EL (cell line): ENCODE measurements at regions not wholly inside any gene's neighbourhood (a gene's known extent, or its start where the extent isn't known, plus 50 kb on each side); places are given as distances from the start of the nearest gene placed in this dataset.
A peak's percentile ranks its signal among the peaks of the same experiment; 100 is the strongest.

Experiments used
- DNase-seq: peaks from one replicate; pipeline ENCODE4 v3.0.0-alpha.2; 2016

- DNase-seq, result no peak
These were observed 500.8 kb upstream of the ANKRD30A start for GRCh38 chr10:36624551-36625100.

- DNase-seq, result no peak
These were observed 504.1 kb upstream of the ANKRD30A start for GRCh38 chr10:36621346-36621745.

- no peak for DNase-seq
These were observed 513.0 kb upstream of the ANKRD30A start for GRCh38 chr10:36612436-36612835.

GRCh38 chr10:36608866-36609265 lies 516.5 kb upstream of the ANKRD30A start:
- no peak for DNase-seq

- peak; percentile 53 for DNase-seq
These were observed 517.1 kb upstream of the ANKRD30A start for GRCh38 chr10:36608251-36608650.

- no peak for DNase-seq
These were observed 519.1 kb upstream of the ANKRD30A start for GRCh38 chr10:36606234-36606839.

- DNase-seq, result no peak
These were observed 521.1 kb upstream of the ANKRD30A start for GRCh38 chr10:36604316-36604715.

GRCh38 chr10:36603688-36604087 lies 521.7 kb upstream of the ANKRD30A start:
- DNase-seq, result no peak

GRCh38 chr10:36602374-36602773 lies 523.0 kb upstream of the ANKRD30A start:
- DNase-seq, result peak; percentile 25

- DNase-seq, result no peak
These were observed 527.6 kb upstream of the ANKRD30A start for GRCh38 chr10:36597756-36598320.

- DNase-seq, result no peak
These were observed 532.4 kb upstream of the ANKRD30A start for GRCh38 chr10:36592964-36593363.

- no peak for DNase-seq
These were observed 534.0 kb upstream of the ANKRD30A start for GRCh38 chr10:36591436-36591835.

- DNase-seq, result no peak
These were observed 541.7 kb upstream of the ANKRD30A start for GRCh38 chr10:36583690-36584089.

- no peak for DNase-seq
These were observed 544.2 kb upstream of the ANKRD30A start for GRCh38 chr10:36581237-36581636.

GRCh38 chr10:36578306-36578705 lies 547.1 kb upstream of the ANKRD30A start:
- peak; percentile 67 for DNase-seq

- DNase-seq, result no peak
These were observed 548.3 kb upstream of the ANKRD30A start for GRCh38 chr10:36577126-36577525.

- peak; percentile 20 for DNase-seq
These were observed 551.2 kb upstream of the ANKRD30A start for GRCh38 chr10:36574207-36574606.

GRCh38 chr10:36573246-36573645 lies 552.2 kb upstream of the ANKRD30A start:
- DNase-seq, result no peak

- DNase-seq, result no peak
These were observed 561.0 kb upstream of the ANKRD30A start for GRCh38 chr10:36564433-36564832.

- peak; percentile 6 for DNase-seq
These were observed 565.7 kb upstream of the ANKRD30A start for GRCh38 chr10:36559412-36560400.

GRCh38 chr10:36556468-36556867 lies 568.9 kb upstream of the ANKRD30A start:
- no peak for DNase-seq

GRCh38 chr10:36555036-36555435 lies 570.4 kb upstream of the ANKRD30A start:
- DNase-seq, result no peak

GRCh38 chr10:36547965-36548364 lies 577.4 kb upstream of the ANKRD30A start:
- DNase-seq, result no peak

GRCh38 chr10:36542493-36542892 lies 582.9 kb upstream of the ANKRD30A start:
- no peak for DNase-seq
